ENCODE measurements at regions not wholly inside any gene's neighbourhood (a gene's known extent, or its start where the extent isn't known, plus 50 kb on each side); places are given as distances from the start of the nearest gene placed in this dataset.

GRCh38 chr11:39804271-39804670 is 1655.2 kb downstream of the LRRC4C start:
- no peaks in the 10 kb centered on the region for H3K9me3 ChIP-seq (ENCODE audit: control insufficient read depth, insufficient read depth, low read depth, low read length)
- CTCF ChIA-PET, result no interaction called here
- POLR2A ChIA-PET, result no interaction called here
- H3K36me3 ChIP-seq (ENCODE audit: control insufficient read depth in 2 of 2, insufficient read depth in 1 of 2, low read length in 2 of 2), result no peaks in the 10 kb centered on the region
- no peak overlapping the region for H3K4me3 ChIP-seq (ENCODE audit: low read depth, low read length)
- TF ChIP-seq ZNF416 (tag by site-specific recombination; IDR thresholded peaks at IDR 0.05) (no peak), HOXD13 (CRISPR knock-in tag; IDR thresholded peaks at IDR 0.05; ENCODE audit: borderline replicate concordance) (no peak), ZNF555 (tag by site-specific recombination; conservative IDR thresholded peaks at IDR 0.05) (no peak), KLF8 (tag by site-specific recombination; IDR thresholded peaks at IDR 0.05) (no peak), ZBTB48 (tag by site-specific recombination; IDR thresholded peaks at IDR 0.05) (no peak), ZNF266 (tag by site-specific recombination; IDR thresholded peaks at IDR 0.05; ENCODE audit: low read depth) (no peak), ZNF16 (tag by site-specific recombination; IDR thresholded peaks at IDR 0.05; ENCODE audit: low read depth) (no peak), ZBTB10 (tag by site-specific recombination; IDR thresholded peaks at IDR 0.05) (no peak), ZSCAN16 (tag by site-specific recombination; IDR thresholded peaks at IDR 0.05) (no peak)
- TF ChIP-seq, protein P1, sequence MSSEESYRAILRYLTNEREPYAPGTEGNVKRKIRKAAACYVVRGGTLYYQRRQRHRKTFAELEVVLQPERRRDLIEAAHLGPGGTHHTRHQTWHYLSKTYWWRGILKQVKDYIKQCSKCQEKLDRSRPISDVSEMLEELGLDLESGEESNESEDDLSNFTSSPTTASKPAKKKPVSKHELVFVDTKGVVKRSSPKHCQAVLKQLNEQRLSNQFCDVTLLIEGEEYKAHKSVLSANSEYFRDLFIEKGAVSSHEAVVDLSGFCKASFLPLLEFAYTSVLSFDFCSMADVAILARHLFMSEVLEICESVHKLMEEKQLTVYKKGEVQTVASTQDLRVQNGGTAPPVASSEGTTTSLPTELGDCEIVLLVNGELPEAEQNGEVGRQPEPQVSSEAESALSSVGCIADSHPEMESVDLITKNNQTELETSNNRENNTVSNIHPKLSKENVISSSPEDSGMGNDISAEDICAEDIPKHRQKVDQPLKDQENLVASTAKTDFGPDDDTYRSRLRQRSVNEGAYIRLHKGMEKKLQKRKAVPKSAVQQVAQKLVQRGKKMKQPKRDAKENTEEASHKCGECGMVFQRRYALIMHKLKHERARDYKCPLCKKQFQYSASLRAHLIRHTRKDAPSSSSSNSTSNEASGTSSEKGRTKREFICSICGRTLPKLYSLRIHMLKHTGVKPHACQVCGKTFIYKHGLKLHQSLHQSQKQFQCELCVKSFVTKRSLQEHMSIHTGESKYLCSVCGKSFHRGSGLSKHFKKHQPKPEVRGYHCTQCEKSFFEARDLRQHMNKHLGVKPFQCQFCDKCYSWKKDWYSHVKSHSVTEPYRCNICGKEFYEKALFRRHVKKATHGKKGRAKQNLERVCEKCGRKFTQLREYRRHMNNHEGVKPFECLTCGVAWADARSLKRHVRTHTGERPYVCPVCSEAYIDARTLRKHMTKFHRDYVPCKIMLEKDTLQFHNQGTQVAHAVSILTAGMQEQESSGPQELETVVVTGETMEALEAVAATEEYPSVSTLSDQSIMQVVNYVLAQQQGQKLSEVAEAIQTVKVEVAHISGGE (tag by site-specific recombination; conservative IDR thresholded peaks at IDR 0.05; ENCODE audit: low read depth), result no peak
- H3K27ac ChIP-seq (ENCODE audit: extremely low read depth, low read depth, low read length), result no peak overlapping the region
- no peaks in the 10 kb centered on the region for H3K4me1 ChIP-seq (ENCODE audit: control insufficient read depth, insufficient read depth, low read length)

DNA sequence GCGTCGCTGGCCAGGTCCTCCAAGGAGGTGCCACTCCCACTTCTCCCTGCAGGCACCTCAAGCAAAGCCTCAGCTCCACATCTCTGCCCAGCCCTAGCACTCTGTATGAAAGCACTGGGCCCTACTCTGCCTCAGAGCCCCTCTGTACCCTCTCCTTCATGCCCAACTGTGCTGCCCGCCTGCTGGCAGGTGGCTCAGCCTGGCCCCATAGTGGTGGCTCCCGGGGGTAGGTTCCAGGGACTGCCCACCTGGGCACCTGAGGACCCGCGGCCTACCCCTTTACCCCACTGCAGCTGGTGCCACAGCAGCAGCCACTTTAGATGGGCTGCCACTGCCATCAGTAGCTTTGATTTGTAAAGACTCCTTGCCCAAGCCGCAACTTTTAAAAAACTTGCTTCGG is 1672.8 kb downstream of the LRRC4C start:
- TF ChIP-seq ZBTB21 (tag by site-specific recombination; IDR thresholded peaks at IDR 0.05), result no peak
- no peak for TF ChIP-seq GLIS1 (tag by site-specific recombination; IDR thresholded peaks at IDR 0.05)
- TF ChIP-seq ZNF777 (tag by site-specific recombination; IDR thresholded peaks at IDR 0.05; ENCODE audit: borderline replicate concordance), result no peak
- TF ChIP-seq ZNF658 (tag by site-specific recombination; IDR thresholded peaks at IDR 0.05), result no peak
- TF ChIP-seq ZNF561 (tag by site-specific recombination; IDR thresholded peaks at IDR 0.05; ENCODE audit: borderline replicate concordance), result no peak
- TF ChIP-seq ELK4 (IDR thresholded peaks at IDR 0.05; ENCODE audit: borderline replicate concordance, low read depth, low read length), result no peak
- TF ChIP-seq, protein P2, sequence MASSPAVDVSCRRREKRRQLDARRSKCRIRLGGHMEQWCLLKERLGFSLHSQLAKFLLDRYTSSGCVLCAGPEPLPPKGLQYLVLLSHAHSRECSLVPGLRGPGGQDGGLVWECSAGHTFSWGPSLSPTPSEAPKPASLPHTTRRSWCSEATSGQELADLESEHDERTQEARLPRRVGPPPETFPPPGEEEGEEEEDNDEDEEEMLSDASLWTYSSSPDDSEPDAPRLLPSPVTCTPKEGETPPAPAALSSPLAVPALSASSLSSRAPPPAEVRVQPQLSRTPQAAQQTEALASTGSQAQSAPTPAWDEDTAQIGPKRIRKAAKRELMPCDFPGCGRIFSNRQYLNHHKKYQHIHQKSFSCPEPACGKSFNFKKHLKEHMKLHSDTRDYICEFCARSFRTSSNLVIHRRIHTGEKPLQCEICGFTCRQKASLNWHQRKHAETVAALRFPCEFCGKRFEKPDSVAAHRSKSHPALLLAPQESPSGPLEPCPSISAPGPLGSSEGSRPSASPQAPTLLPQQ (tag by site-specific recombination; IDR thresholded peaks at IDR 0.05), result no peak
- TF ChIP-seq TSHZ1 (tag by site-specific recombination; IDR thresholded peaks at IDR 0.05; ENCODE audit: borderline replicate concordance), result no peak
- no peak for TF ChIP-seq KLF10 (tag by site-specific recombination; IDR thresholded peaks at IDR 0.05)
- no peak for TF ChIP-seq ZNF354C (tag by site-specific recombination; IDR thresholded peaks at IDR 0.05; ENCODE audit: borderline replicate concordance, low read depth)
- Histone ChIP-seq H3K4me1 (ENCODE audit: control insufficient read depth, insufficient read depth, low read length) (no peaks in the 10 kb centered on the region), H3K36me3 (ENCODE audit: control insufficient read depth in 2 of 2, insufficient read depth in 1 of 2, low read length in 2 of 2) (no peaks in the 10 kb centered on the region), H3K9me3 (ENCODE audit: control insufficient read depth, insufficient read depth, low read depth, low read length) (no peaks in the 10 kb centered on the region), H3K4me3 (ENCODE audit: low read depth, low read length) (no peak overlapping the region), H3K27ac (ENCODE audit: extremely low read depth, low read depth, low read length) (no peak overlapping the region)
- ChIA-PET CTCF (no interaction called here), POLR2A (no interaction called here)

All from HEK293 (cell line).